ENCODE measurements at regions not wholly inside any gene's neighbourhood (a gene's known extent, or its start where the extent isn't known, plus 50 kb on each side); places are given as distances from the start of the nearest gene placed in this dataset.

- no peak for DNase-seq
These were observed 150.6 kb upstream of the RAB12 start for GRCh38 chr18:8458546-8459215.

GRCh38 chr18:8460748-8461147 is 148.5 kb upstream of the RAB12 start:
- DNase-seq = no peak

GRCh38 chr18:8461544-8461943 is 147.7 kb upstream of the RAB12 start:
- no peak for DNase-seq

GRCh38 chr18:8462651-8463185 is 146.5 kb upstream of the RAB12 start:
- no peak for DNase-seq

GRCh38 chr18:8463791-8464190 is 145.4 kb upstream of the RAB12 start:
- no peak for DNase-seq

- no peak for DNase-seq
These were observed 141.0 kb upstream of the RAB12 start for GRCh38 chr18:8468191-8468590.

GRCh38 chr18:8468921-8469335 is 140.3 kb upstream of the RAB12 start:
- DNase-seq = no peak

GRCh38 chr18:8469544-8470130 is 139.6 kb upstream of the RAB12 start:
- DNase-seq = no peak

- no peak for DNase-seq
These were observed 137.9 kb upstream of the RAB12 start for GRCh38 chr18:8471372-8471771.

GRCh38 chr18:8474661-8475060 is 134.6 kb upstream of the RAB12 start:
- DNase-seq = no peak

- DNase-seq = no peak
These were observed 131.6 kb upstream of the RAB12 start for GRCh38 chr18:8477615-8478014.

- peak; percentile 39 for DNase-seq
These were observed 130.9 kb upstream of the RAB12 start for GRCh38 chr18:8478166-8478967.

- no peak for DNase-seq
These were observed 130.3 kb upstream of the RAB12 start for GRCh38 chr18:8478968-8479370.

GRCh38 chr18:8479789-8480188 is 129.4 kb upstream of the RAB12 start:
- no peak for DNase-seq

GRCh38 chr18:8480506-8481328 is 128.5 kb upstream of the RAB12 start:
- DNase-seq = no peak

- no peak for DNase-seq
These were observed 124.3 kb upstream of the RAB12 start for GRCh38 chr18:8484951-8485350.

GRCh38 chr18:8489761-8490160 is 119.5 kb upstream of the RAB12 start:
- DNase-seq = no peak

GRCh38 chr18:8491516-8491915 is 117.7 kb upstream of the RAB12 start:
- DNase-seq = no peak

- DNase-seq = no peak
These were observed 116.1 kb upstream of the RAB12 start for GRCh38 chr18:8493141-8493540.

- DNase-seq = no peak
These were observed 113.1 kb upstream of the RAB12 start for GRCh38 chr18:8496186-8496585.

- DNase-seq = no peak
These were observed 110.3 kb upstream of the RAB12 start for GRCh38 chr18:8498905-8499304.

- DNase-seq = no peak
These were observed 109.2 kb upstream of the RAB12 start for GRCh38 chr18:8499810-8500675.

All from CD4-positive, alpha-beta T cell treated with Interleukin-17A for 1 hour (primary cell).